Spinal cord (tissue), 9 donors: ENCODE measurements at regions not wholly inside any gene's neighbourhood (a gene's known extent, or its start where the extent isn't known, plus 50 kb on each side); places are given as distances from the start of the nearest gene placed in this dataset.

Experiments used
- DNase-seq, 6 donors: peaks; one replicate each; pipeline versions ENCODE4 v3.0.0 to v3.0.0-alpha.2; 2013 to 2015; ENCODE audit warnings: low spot score in 6 of 6, low read depth in 4 of 6
- H3K27ac ChIP-seq: one replicate; pipeline ENCODE4 v1.5.1; 2013; ENCODE audit warnings: low read depth, low read length, control low read depth
- H3K27me3 ChIP-seq: one replicate; pipeline ENCODE4 v1.6.1; 2013; ENCODE audit warnings: low read length; ENCODE audit not compliant: control insufficient read depth, insufficient read depth
- H3K36me3 ChIP-seq: one replicate; pipeline ENCODE4 v1.6.1; 2013; ENCODE audit warnings: low read length; ENCODE audit not compliant: control insufficient read depth, insufficient read depth
- H3K4me1 ChIP-seq: one replicate; pipeline ENCODE4 v1.6.1; 2013; ENCODE audit warnings: low read length; ENCODE audit not compliant: control insufficient read depth, insufficient read depth
- H3K4me3 ChIP-seq: one replicate; pipeline ENCODE4 v1.5.1; 2013; ENCODE audit warnings: low read depth, low read length, control low read depth
- H3K9me3 ChIP-seq: one replicate; pipeline ENCODE4 v1.6.1; 2013; ENCODE audit warnings: low read length; ENCODE audit not compliant: control insufficient read depth, insufficient read depth
- WGBS: methylation state at CpG from one replicate; pipeline ENCODE4 v1.1.5; 2013; ENCODE audit warnings: missing lambda C conversion rate; ENCODE audit not compliant: insufficient coverage; 5-methylcytosine and 5-hydroxymethylcytosine counted together
- donor health status: healthy.

GRCh38 chr19:30154410-30154809, 212.4 kb downstream of the URI1 start:
- WGBS: 90% methylated on average over 4 of the region's 8 CpGs
- Histone ChIP-seq H3K27me3 (no peaks in the 10 kb centered on the region), H3K4me1 (peaks cover 5% of the 10 kb centered on the region), H3K4me3 (no peak overlapping the region), H3K27ac (no peak overlapping the region), H3K9me3 (no peaks in the 10 kb centered on the region), H3K36me3 (no peaks in the 10 kb centered on the region)
- DNase-seq: peak in 1 of 6 donors; percentile 57

- WGBS: 73% methylated on average over 14 of the region's 21 CpGs
- peak in 2 of 6 donors; percentile 45 to 76 for DNase-seq
- Histone ChIP-seq H3K4me1 (peaks cover 5% of the 10 kb centered on the region), H3K27me3 (no peaks in the 10 kb centered on the region), H3K9me3 (no peaks in the 10 kb centered on the region), H3K27ac (no peak overlapping the region), H3K36me3 (no peaks in the 10 kb centered on the region), H3K4me3 (no peak overlapping the region)
Observed at GRCh38 chr19:30155381-30156200, 213.6 kb downstream of the URI1 start.

GRCh38 chr19:30156646-30157045, 214.6 kb downstream of the URI1 start:
- DNase-seq: no peak
- peaks cover 5% of the 10 kb centered on the region for H3K4me1 ChIP-seq

GRCh38 chr19:30158067-30158892, 213.9 kb upstream of the ZNF536 start:
- no peaks in the 10 kb centered on the region for H3K36me3 ChIP-seq
- peaks cover 2% of the 10 kb centered on the region for H3K4me1 ChIP-seq
- WGBS: 81% methylated on average over 9 of the region's 11 CpGs
- no peaks in the 10 kb centered on the region for H3K27me3 ChIP-seq
- DNase-seq: no peak
- no peaks in the 10 kb centered on the region for H3K9me3 ChIP-seq
- H3K4me3 ChIP-seq: no peak overlapping the region
- H3K27ac ChIP-seq: no peak overlapping the region

More at GRCh38 chr19:30156646-30157045, 214.6 kb downstream of the URI1 start:
- Histone ChIP-seq H3K4me3 (no peak overlapping the region), H3K9me3 (no peaks in the 10 kb centered on the region), H3K36me3 (no peaks in the 10 kb centered on the region), H3K27ac (no peak overlapping the region), H3K27me3 (no peaks in the 10 kb centered on the region)
- WGBS: 95% methylated on average over 8 of the region's 8 CpGs

- no peaks in the 10 kb centered on the region for H3K4me1 ChIP-seq
- H3K9me3 ChIP-seq: no peaks in the 10 kb centered on the region
- H3K27ac ChIP-seq: no peak overlapping the region
- WGBS: 93% methylated on average over 2 of the region's 2 CpGs
- no peak overlapping the region for H3K4me3 ChIP-seq
- H3K27me3 ChIP-seq: no peaks in the 10 kb centered on the region
- DNase-seq: no peak
- H3K36me3 ChIP-seq: no peaks in the 10 kb centered on the region
Observed at GRCh38 chr19:30158893-30159245, 213.3 kb upstream of the ZNF536 start.

- no peaks in the 10 kb centered on the region for H3K27me3 ChIP-seq
- no peaks in the 10 kb centered on the region for H3K36me3 ChIP-seq
- H3K4me1 ChIP-seq: no peaks in the 10 kb centered on the region
- no peak overlapping the region for H3K4me3 ChIP-seq
- H3K27ac ChIP-seq: no peak overlapping the region
- WGBS: 100% methylated on average over 1 of the region's 1 CpG
- no peaks in the 10 kb centered on the region for H3K9me3 ChIP-seq
- no peak for DNase-seq
Observed at GRCh38 chr19:30159636-30160035, 212.5 kb upstream of the ZNF536 start.

- WGBS: 82% methylated on average over 9 of the region's 9 CpGs
- H3K27ac ChIP-seq: no peak overlapping the region
Observed at GRCh38 chr19:30160426-30160825, 211.8 kb upstream of the ZNF536 start.

GRCh38 chr19:30161021-30161655, 211.0 kb upstream of the ZNF536 start:
- Histone ChIP-seq H3K9me3 (no peaks in the 10 kb centered on the region), H3K27ac (no peak overlapping the region), H3K4me1 (no peaks in the 10 kb centered on the region), H3K36me3 (no peaks in the 10 kb centered on the region), H3K4me3 (no peak overlapping the region), H3K27me3 (no peaks in the 10 kb centered on the region)
- DNase-seq: no peak
- WGBS: 83% methylated on average over 5 of the region's 7 CpGs

More at GRCh38 chr19:30160426-30160825, 211.8 kb upstream of the ZNF536 start:
- H3K36me3 ChIP-seq: no peaks in the 10 kb centered on the region
- no peak overlapping the region for H3K4me3 ChIP-seq
- no peaks in the 10 kb centered on the region for H3K9me3 ChIP-seq
- DNase-seq: no peak
- H3K4me1 ChIP-seq: no peaks in the 10 kb centered on the region
- no peaks in the 10 kb centered on the region for H3K27me3 ChIP-seq

- H3K4me1 ChIP-seq: no peaks in the 10 kb centered on the region
- DNase-seq: no peak
- WGBS: 76% methylated on average over 5 of the region's 5 CpGs
- H3K27me3 ChIP-seq: no peaks in the 10 kb centered on the region
- no peaks in the 10 kb centered on the region for H3K36me3 ChIP-seq
- no peak overlapping the region for H3K4me3 ChIP-seq
- no peaks in the 10 kb centered on the region for H3K9me3 ChIP-seq
- no peak overlapping the region for H3K27ac ChIP-seq
Observed at GRCh38 chr19:30161770-30162169, 210.4 kb upstream of the ZNF536 start.
